ENCODE measurements at regions not wholly inside any gene's neighbourhood (a gene's known extent, or its start where the extent isn't known, plus 50 kb on each side); places are given as distances from the start of the nearest gene placed in this dataset.
A peak's percentile ranks its signal among the peaks of the same experiment; 100 is the strongest.

- peak in 3 of 4 experiments; percentile 32 to 53 (median 35) for TF ChIP-seq CTCF (IDR thresholded peaks at IDR 0.05)
- no peak for TF ChIP-seq POLR2AphosphoS5 (IDR thresholded peaks at IDR 0.05)
- no peak for TF ChIP-seq POLR2A (IDR thresholded peaks at IDR 0.05)
These were observed 66.0 kb upstream of the GEMIN8 start for GRCh38 chrX:14095702-14096101.

Data from gastroesophageal sphincter (tissue), 3 donors.